Mesendoderm (in vitro differentiated cells): ENCODE measurements at regions not wholly inside any gene's neighbourhood (a gene's known extent, or its start where the extent isn't known, plus 50 kb on each side); places are given as distances from the start of the nearest gene placed in this dataset.
"Not testable (repeated sequence)": the region's sequence is repeated elsewhere in the genome, so short reads cannot be mapped to it uniquely, and the experiment has no call there.

ENCODE experiments used
- DNase-seq: peaks from one replicate; pipeline ENCODE4 v3.0.0; 2013
- H2AK5ac ChIP-seq: 2 replicates; pipeline ENCODE4 v1.6.1; 2013; ENCODE audit warnings: low read length, inconsistent platforms
- H2BK120ac ChIP-seq: 2 replicates; pipeline ENCODE4 v1.6.1; 2013; ENCODE audit warnings: low read depth, mild to moderate bottlenecking, low read length, moderate library complexity, mixed read lengths
- H2BK15ac ChIP-seq: replicated peaks from 2 replicates; pipeline ENCODE4 v1.6.1; 2013; ENCODE audit warnings: low read depth, mild to moderate bottlenecking, moderate library complexity
- H2BK5ac ChIP-seq: 2 replicates; pipeline ENCODE4 v1.6.1; 2013; ENCODE audit warnings: low read length, inconsistent platforms
- H3K18ac ChIP-seq: 2 replicates; pipeline ENCODE4 v1.6.1; 2013; ENCODE audit warnings: mild to moderate bottlenecking, low read length, mixed read lengths
- H3K23ac ChIP-seq: one replicate; pipeline ENCODE4 v1.6.1; 2013; ENCODE audit warnings: low read length
- H3K27ac ChIP-seq: 2 replicates; pipeline ENCODE4 v1.5.1; 2013; ENCODE audit warnings: low read depth, mild to moderate bottlenecking, inconsistent platforms, low read length, moderate library complexity
- H3K27me3 ChIP-seq: 2 replicates; pipeline ENCODE4 v1.6.1; 2013; ENCODE audit warnings: low read length, control low read depth, mild to moderate bottlenecking, inconsistent platforms; ENCODE audit not compliant: insufficient read depth, poor library complexity
- H3K36me3 ChIP-seq: 2 replicates; pipeline ENCODE4 v1.6.1; 2013; ENCODE audit warnings: low read length, inconsistent platforms; ENCODE audit not compliant: control insufficient read depth, insufficient read depth
- H3K4ac ChIP-seq: one replicate; pipeline ENCODE4 v1.6.1; 2013; ENCODE audit warnings: low read depth, mild to moderate bottlenecking, low read length, moderate library complexity
- H3K4me1 ChIP-seq: 2 replicates; pipeline ENCODE4 v1.6.1; 2013; ENCODE audit warnings: low read depth, low read length, inconsistent platforms; ENCODE audit not compliant: control insufficient read depth
- H3K4me2 ChIP-seq: 2 replicates; pipeline ENCODE4 v1.6.1; 2013; ENCODE audit warnings: low read length
- H3K4me3 ChIP-seq: 2 replicates; pipeline ENCODE4 v1.5.1; 2013; ENCODE audit warnings: mild to moderate bottlenecking, low read length
- H3K56ac ChIP-seq: one replicate; pipeline ENCODE4 v1.6.1; 2013; ENCODE audit warnings: low read length
- H3K79me1 ChIP-seq: 2 replicates; pipeline ENCODE4 v1.6.1; 2013; ENCODE audit warnings: low read length, inconsistent platforms
- H3K79me2 ChIP-seq: 2 replicates; pipeline ENCODE4 v1.6.1; 2013; ENCODE audit warnings: mild to moderate bottlenecking, low read length; ENCODE audit not compliant: control insufficient read depth, insufficient read depth
- H3K9ac ChIP-seq: 2 replicates; pipeline ENCODE4 v1.6.1; 2013; ENCODE audit warnings: low read length, inconsistent platforms
- H4K5ac ChIP-seq: one replicate; pipeline ENCODE4 v1.6.1; 2013; ENCODE audit warnings: low read length
- H4K8ac ChIP-seq: one replicate; pipeline ENCODE4 v1.6.1; 2013; ENCODE audit warnings: low read depth, mild to moderate bottlenecking, control low read depth, low read length, moderate library complexity
- WGBS: extraction: QIAGEN DNeasy Blood & Tissue Kit; methylation state at CpG from one replicate; pipeline ENCODE4 v1.1.7; 2013; ENCODE audit warnings: low lambda C conversion rate, missing lambda C conversion rate; ENCODE audit not compliant: insufficient coverage; ENCODE audit errors: extremely low coverage; 5-methylcytosine and 5-hydroxymethylcytosine counted together

- H3K27ac ChIP-seq, result no peak overlapping the region
- H3K27me3 ChIP-seq, result no peaks in the 10 kb centered on the region
- no peak overlapping the region for H3K18ac ChIP-seq
- H2BK15ac ChIP-seq, result no peak overlapping the region
- no peak overlapping the region for H3K4ac ChIP-seq
- no peaks in the 10 kb centered on the region for H3K79me2 ChIP-seq
- no peak overlapping the region for H2BK120ac ChIP-seq
- WGBS, result no CpG with 5 or more reads among the region's 1 CpG
- no peak overlapping the region for H2BK5ac ChIP-seq
- H3K4me1 ChIP-seq, result no peaks in the 10 kb centered on the region
- no peak overlapping the region for H4K8ac ChIP-seq
- no peak overlapping the region for H4K5ac ChIP-seq
- no peak overlapping the region for H3K23ac ChIP-seq
- no peak for DNase-seq
- H3K56ac ChIP-seq, result no peak overlapping the region
- H3K4me2 ChIP-seq, result no peak overlapping the region
- H3K9ac ChIP-seq, result no peak overlapping the region
- H3K79me1 ChIP-seq, result no peaks in the 10 kb centered on the region
- no peak overlapping the region for H3K4me3 ChIP-seq
- H3K36me3 ChIP-seq, result no peaks in the 10 kb centered on the region
- no peak overlapping the region for H2AK5ac ChIP-seq
These were observed 1082.6 kb upstream of the EPHA6 start for GRCh38 chr3:95731753-95732152.

- Histone ChIP-seq H3K4me2 (no peak overlapping the region), H3K79me1 (no peaks in the 10 kb centered on the region), H3K56ac (no peak overlapping the region), H3K4me3 (no peak overlapping the region), H3K23ac (no peak overlapping the region), H3K18ac (no peak overlapping the region), H2BK5ac (no peak overlapping the region), H3K4me1 (no peaks in the 10 kb centered on the region), H2BK15ac (no peak overlapping the region), H4K5ac (no peak overlapping the region), H3K4ac (no peak overlapping the region), H4K8ac (no peak overlapping the region), H3K27me3 (no peaks in the 10 kb centered on the region), H2AK5ac (no peak overlapping the region), H3K79me2 (no peaks in the 10 kb centered on the region), H3K27ac (no peak overlapping the region), H2BK120ac (no peak overlapping the region), H3K9ac (no peak overlapping the region), H3K36me3 (no peaks in the 10 kb centered on the region)
- no peak for DNase-seq
- WGBS, result no CpG with 5 or more reads among the region's 1 CpG
These were observed 1081.1 kb upstream of the EPHA6 start for GRCh38 chr3:95733336-95733735.

- no peak for DNase-seq
- H2BK120ac ChIP-seq, result no peak overlapping the region
- H2BK5ac ChIP-seq, result no peak overlapping the region
- no peaks in the 10 kb centered on the region for H3K36me3 ChIP-seq
- no peak overlapping the region for H4K8ac ChIP-seq
- no peak overlapping the region for H3K18ac ChIP-seq
- H3K79me2 ChIP-seq, result no peaks in the 10 kb centered on the region
- H4K5ac ChIP-seq, result no peak overlapping the region
- no peak overlapping the region for H3K56ac ChIP-seq
- no peak overlapping the region for H2AK5ac ChIP-seq
- H3K4ac ChIP-seq, result no peak overlapping the region
- H3K27ac ChIP-seq, result no peak overlapping the region
- no peaks in the 10 kb centered on the region for H3K4me1 ChIP-seq
- no peak overlapping the region for H3K4me2 ChIP-seq
- no peak overlapping the region for H3K9ac ChIP-seq
- no peak overlapping the region for H3K4me3 ChIP-seq
- no peak overlapping the region for H3K23ac ChIP-seq
- WGBS, result no CpG with 5 or more reads among the region's 2 CpGs
- H2BK15ac ChIP-seq, result no peak overlapping the region
- no peaks in the 10 kb centered on the region for H3K79me1 ChIP-seq
- H3K27me3 ChIP-seq, result no peaks in the 10 kb centered on the region
These were observed 1076.3 kb upstream of the EPHA6 start for GRCh38 chr3:95738045-95738444.

- H4K5ac ChIP-seq, H3K27me3 ChIP-seq, H3K27ac ChIP-seq, H4K8ac ChIP-seq, H3K79me2 ChIP-seq, H3K56ac ChIP-seq, H2BK15ac ChIP-seq, H3K36me3 ChIP-seq, H2AK5ac ChIP-seq, H3K4me3 ChIP-seq, H3K4me1 ChIP-seq, H3K9ac ChIP-seq, H3K18ac ChIP-seq, H3K4me2 ChIP-seq, H3K79me1 ChIP-seq, DNase-seq, H3K4ac ChIP-seq, H2BK5ac ChIP-seq, H3K23ac ChIP-seq, H2BK120ac ChIP-seq: not testable (repeated sequence)
- no CpG with 5 or more reads among the region's 27 CpGs for WGBS
These were observed 1069.5 kb upstream of the EPHA6 start for GRCh38 chr3:95744896-95745295.

- no peak overlapping the region for H3K23ac ChIP-seq
- H2BK15ac ChIP-seq, result no peak overlapping the region
- H3K27me3 ChIP-seq, result no peaks in the 10 kb centered on the region
- no peak overlapping the region for H3K18ac ChIP-seq
- no peak overlapping the region for H3K27ac ChIP-seq
- no peaks in the 10 kb centered on the region for H3K79me1 ChIP-seq
- no peak overlapping the region for H4K5ac ChIP-seq
- H3K4me1 ChIP-seq, result no peaks in the 10 kb centered on the region
- H4K8ac ChIP-seq, result no peak overlapping the region
- H3K36me3 ChIP-seq, result no peaks in the 10 kb centered on the region
- H2BK120ac ChIP-seq, result no peak overlapping the region
- H3K56ac ChIP-seq, result no peak overlapping the region
- H2BK5ac ChIP-seq, result no peak overlapping the region
- H3K79me2 ChIP-seq, result no peaks in the 10 kb centered on the region
- H2AK5ac ChIP-seq, result no peak overlapping the region
- H3K4me2 ChIP-seq, result no peak overlapping the region
- no peak overlapping the region for H3K4me3 ChIP-seq
- no peak for DNase-seq
- H3K9ac ChIP-seq, result no peak overlapping the region
- no CpG with 5 or more reads among the region's 3 CpGs for WGBS
- H3K4ac ChIP-seq, result no peak overlapping the region
These were observed 1064.3 kb upstream of the EPHA6 start for GRCh38 chr3:95750097-95750496.

GRCh38 chr3:95751509-95751908, 1062.9 kb upstream of the EPHA6 start:
- no peaks in the 10 kb centered on the region for H3K36me3 ChIP-seq
- no peak overlapping the region for H2AK5ac ChIP-seq
- no peaks in the 10 kb centered on the region for H3K79me1 ChIP-seq
- no peak overlapping the region for H3K23ac ChIP-seq
- H3K4ac ChIP-seq, result no peak overlapping the region
- H3K9ac ChIP-seq, result no peak overlapping the region
- no peak for DNase-seq
- no peak overlapping the region for H3K4me3 ChIP-seq
- no peak overlapping the region for H2BK5ac ChIP-seq
- no peak overlapping the region for H4K8ac ChIP-seq
- H2BK120ac ChIP-seq, result no peak overlapping the region
- no peaks in the 10 kb centered on the region for H3K79me2 ChIP-seq
- H3K27me3 ChIP-seq, result no peaks in the 10 kb centered on the region
- WGBS, result no CpG with 5 or more reads among the region's 3 CpGs
- H3K56ac ChIP-seq, result no peak overlapping the region
- H3K27ac ChIP-seq, result no peak overlapping the region
- H3K4me2 ChIP-seq, result no peak overlapping the region
- no peak overlapping the region for H2BK15ac ChIP-seq
- H3K18ac ChIP-seq, result no peak overlapping the region
- H3K4me1 ChIP-seq, result no peaks in the 10 kb centered on the region
- H4K5ac ChIP-seq, result no peak overlapping the region
